HepG2 (cell line): ENCODE measurements at regions not wholly inside any gene's neighbourhood (a gene's known extent, or its start where the extent isn't known, plus 50 kb on each side); places are given as distances from the start of the nearest gene placed in this dataset.

Experiments
- ATAC-seq: fragments of 200-7000 bp; cut with Tn5 transposase; 3 replicates; pipeline ENCODE4 v1.9.1; 2020; ENCODE audit warnings: mild to moderate bottlenecking, moderate library complexity
- BruUV-seq: library from RNA; stranded (reverse); fragments of 400-500 nt; replicated peaks from 2 replicates; lab custom pipeline; 2021; lab: Mats Ljungman, UMichigan
- CTCF ChIA-PET: fragments of 300-600 bp; formaldehyde crosslinking; extraction: SDS; loops from one replicate; lab custom pipeline; 2021; ENCODE audit warnings: low total read pairs, inconsistent platforms, low intra/inter-chr PET ratio; lab: Yijun Ruan, JAX
- POLR2A ChIA-PET: fragments of 350-600 bp; sonication (Branson Sonifier 250); formaldehyde crosslinking; loops from one replicate; lab custom pipeline; 2020; ENCODE audit warnings: antibody characterized with exemption, inconsistent platforms; lab: Yijun Ruan, JAX
- DNase-seq: peaks from one replicate; pipeline ENCODE4 v3.0.0-alpha.2; 2015; ENCODE audit warnings: low spot score
- FAIRE-seq: peaks from 3 replicates; lab custom pipeline; 2011; peaks lifted over from hg19 to GRCh38; lab: Jason Lieb, UNC
- H2AFZ ChIP-seq: one replicate; pipeline ENCODE4 v1.6.1; 2011; ENCODE audit warnings: low read length, inconsistent platforms
- H3K27ac ChIP-seq: fragments of 300-600 bp; 3 replicates; pipeline ENCODE4 v1.8.0; 2011; ENCODE audit warnings: mixed run types, mild to moderate bottlenecking, mixed read lengths, low read length, inconsistent platforms; ENCODE audit not compliant: insufficient read depth; ENCODE audit errors: extremely low read length
- H3K27me3 ChIP-seq, 2 experiments: fragments of 200-600 bp in 1 of 2; 2 replicates in 1 of 2; 3 replicates in 1 of 2; pipeline versions ENCODE4 v1.6.0 to v1.8.0; 2011; ENCODE audit warnings: low read length in 2 of 2, mild to moderate bottlenecking in 2 of 2, moderate library complexity in 2 of 2, inconsistent platforms in 1 of 2; ENCODE audit not compliant: insufficient read depth in 2 of 2, control insufficient read depth in 1 of 2
- H3K36me3 ChIP-seq, 2 experiments: fragments of 200-600 bp in 1 of 2; replicated peaks in 1 of 2; 2 replicates in 1 of 2; 3 replicates in 1 of 2; pipeline versions ENCODE4 v1.5.1 to v1.8.0; 2011; ENCODE audit warnings: low read length in 2 of 2, inconsistent platforms in 1 of 2; ENCODE audit not compliant: insufficient read depth in 2 of 2, control insufficient read depth in 1 of 2
- H3K4me1 ChIP-seq: 2 replicates; pipeline ENCODE4 v1.5.1; 2012; ENCODE audit warnings: low read length, inconsistent platforms; ENCODE audit not compliant: insufficient read depth
- H3K4me2 ChIP-seq: 2 replicates; pipeline ENCODE4 v1.6.0; 2011; ENCODE audit warnings: low read depth, low read length, inconsistent platforms
- H3K4me3 ChIP-seq, 3 experiments: fragments of 200-600 bp in 1 of 3; sonication (generic), shearing (Covaris generic) in 1 of 3; replicated peaks in 1 of 3; 2 replicates each; pipeline ENCODE4 v1.5.1; 2011 to 2016; ENCODE audit warnings: low read length in 3 of 3, inconsistent platforms in 2 of 3, low read depth in 2 of 3, mild to moderate bottlenecking in 2 of 3, control low read depth in 1 of 3, mixed read lengths in 1 of 3; ENCODE audit not compliant: insufficient read depth in 1 of 3
- H3K79me2 ChIP-seq: one replicate; pipeline ENCODE4 v1.6.1; 2011; ENCODE audit warnings: low read length, inconsistent platforms; ENCODE audit not compliant: insufficient read depth
- H3K9ac ChIP-seq: 2 replicates; pipeline ENCODE4 v1.6.0; 2011; ENCODE audit warnings: mild to moderate bottlenecking, low read depth, low read length, inconsistent platforms; ENCODE audit not compliant: insufficient read depth
- H3K9me3 ChIP-seq: 2 replicates; pipeline ENCODE4 v1.5.1; 2012; ENCODE audit warnings: mild to moderate bottlenecking, low read length
- H4K20me1 ChIP-seq: 2 replicates; pipeline ENCODE4 v1.6.0; 2011; ENCODE audit warnings: inconsistent platforms, mild to moderate bottlenecking, low read length, moderate library complexity; ENCODE audit not compliant: insufficient read depth
- AHR ChIP-seq: IDR thresholded peaks from 2 replicates; pipeline ENCODE4 v1.6.1; 2018; ENCODE audit warnings: missing genetic modification reagents, missing compliant biosample characterization
- ELF1 ChIP-seq: sonication (generic); formaldehyde crosslinking; IDR thresholded peaks from 2 replicates; pipeline ENCODE4 v1.4.0; 2020; ENCODE audit warnings: missing genetic modification reagents
- ELF4 ChIP-seq: sonication (generic); formaldehyde crosslinking; IDR thresholded peaks from 2 replicates; pipeline ENCODE4 v1.5.0; 2020; ENCODE audit warnings: missing genetic modification reagents, mild to moderate bottlenecking, moderate library complexity, borderline replicate concordance
- GATA4 ChIP-seq: sonication (generic); IDR thresholded peaks from 2 replicates; pipeline ENCODE4 v1.6.1; 2016; ENCODE audit warnings: antibody characterized with exemption, low read depth, borderline replicate concordance
- HMGXB4 ChIP-seq, 2 experiments: sonication (generic) in 1 of 2; formaldehyde crosslinking in 1 of 2; IDR thresholded peaks; 2 replicates each; pipeline versions ENCODE4 v1.4.0 to v1.6.1; 2018 to 2020; ENCODE audit warnings: missing genetic modification reagents in 2 of 2, borderline replicate concordance in 1 of 2, low read depth in 1 of 2, mild to moderate bottlenecking in 1 of 2, missing biosample characterization in 1 of 2
- MXD4 ChIP-seq: IDR thresholded peaks from 2 replicates; pipeline ENCODE4 v1.6.1; 2016; ENCODE audit warnings: mild to moderate bottlenecking, missing biosample characterization, missing genetic modification reagents
- NPAS2 ChIP-seq: sonication (generic); formaldehyde crosslinking; IDR thresholded peaks from 2 replicates; pipeline ENCODE4 v1.8.0; 2022; ENCODE audit warnings: mild to moderate bottlenecking, missing genetic modification reagents, borderline replicate concordance
- POLR2A ChIP-seq, 2 experiments: IDR thresholded peaks; 2 replicates each; pipeline ENCODE4 v1.6.1; 2011; ENCODE audit warnings: low read depth in 2 of 2, low read length in 2 of 2, mild to moderate bottlenecking in 1 of 2, moderate library complexity in 1 of 2; ENCODE audit not compliant: insufficient read depth in 1 of 2
- SP4 ChIP-seq: sonication (generic); formaldehyde crosslinking; IDR thresholded peaks from 2 replicates; pipeline ENCODE4 v1.8.1; 2023; ENCODE audit warnings: mild to moderate bottlenecking, missing genetic modification reagents
- TCF7 ChIP-seq: sonication (generic); IDR thresholded peaks from 2 replicates; pipeline ENCODE4 v1.6.1; 2016; ENCODE audit warnings: antibody characterized with exemption, low read depth
- ZKSCAN8 ChIP-seq: IDR thresholded peaks from 2 replicates; pipeline ENCODE4 v1.6.1; 2016; ENCODE audit warnings: borderline replicate concordance, missing genetic modification reagents, missing compliant biosample characterization
- ZNF18 ChIP-seq: sonication (generic); formaldehyde crosslinking; IDR thresholded peaks from 2 replicates; pipeline ENCODE4 v1.8.0; 2022; ENCODE audit warnings: mild to moderate bottlenecking, missing genetic modification reagents; ENCODE audit not compliant: insufficient replicate concordance
- ZNF3 ChIP-seq: IDR thresholded peaks from 2 replicates; pipeline ENCODE4 v1.7.0; 2017; ENCODE audit warnings: inconsistent platforms
- WGBS: methylation state at CpG from one replicate; pipeline ENCODE4 v1.1.6; 2017; ENCODE audit warnings: low lambda C conversion rate; 5-methylcytosine and 5-hydroxymethylcytosine counted together
- in situ Hi-C: cut with HindIII; loops from 2 replicates; pipeline ENCODE4 v1.10.0; 2017; ENCODE audit warnings: low pct_unique_long_range_greater_than_20kb; ENCODE audit not compliant: extremely low pct_ligation_motif_present
- intact Hi-C: fragments of 100-400 bp; cut with micrococcal nuclease; formaldehyde crosslinking; loops from one replicate; pipeline ENCODE4 v1.10.0; 2022; ENCODE audit not compliant: unreplicated experiment

- peak; percentile 28; the same call in 1 of the 3 replicates for ATAC-seq
- CTCF ChIA-PET: no interaction called here
- no peaks in the 10 kb centered on the region for H3K79me2 ChIP-seq
- FAIRE-seq: no peak
- no peaks in the 10 kb centered on the region for H3K9me3 ChIP-seq
- H3K36me3 ChIP-seq: no peaks in the 10 kb centered on the region
- no peaks in the 10 kb centered on the region for H4K20me1 ChIP-seq
- POLR2A ChIA-PET: interaction anchor here (1.1 to 3.5 kb wide), 4 partner anchors 43 to 317 kb away, joined by 6 to 21 read pairs (median 8); partner anchors contain the start of gene NT5E
- H3K4me1 ChIP-seq: peaks cover 20% of the 10 kb centered on the region
- no TSS peak for BruUV-seq
- H3K9ac ChIP-seq: no peak overlapping the region
- no peak overlapping the region for H3K27ac ChIP-seq
- H3K4me2 ChIP-seq: no peak overlapping the region
- no peaks in the 10 kb centered on the region for H3K27me3 ChIP-seq
- intact Hi-C loops: loop anchor here (2.0 kb wide), 1 partner anchor 43 kb away; no protein-coding TSS in a partner anchor
- WGBS: 100% methylated on average over 2 of the region's 2 CpGs
- in situ Hi-C loops: no loop called here
- H3K4me3 ChIP-seq: no peak overlapping the region
- DNase-seq: no peak
- TF ChIP-seq ELF1 (CRISPR knock-in tag) (no peak), TCF7 (no peak), AHR (CRISPR knock-in tag) (no peak), NPAS2 (CRISPR knock-in tag) (no peak), MXD4 (CRISPR knock-in tag) (no peak), GATA4 (no peak), ZNF18 (CRISPR knock-in tag) (no peak), ZKSCAN8 (CRISPR knock-in tag) (no peak), ELF4 (CRISPR knock-in tag) (no peak), SP4 (CRISPR knock-in tag) (no peak), ZNF3 (no peak), HMGXB4 (CRISPR knock-in tag; IDR thresholded peaks at IDR 0.05; ENCODE audit: borderline replicate concordance in 1 of 2, low read depth in 1 of 2) (no peak), POLR2A (IDR thresholded peaks at IDR 0.05; ENCODE audit: insufficient read depth in 1 of 2, low read depth in 2 of 2, low read length in 2 of 2) (no peak)
- H2AFZ ChIP-seq: no peak overlapping the region
Observed at GRCh38 chr6:85361643-85362014, 88.3 kb upstream of the NT5E start.
